ENCODE measurements at regions not wholly inside any gene's neighbourhood (a gene's known extent, or its start where the extent isn't known, plus 50 kb on each side); places are given as distances from the start of the nearest gene placed in this dataset.

DNA sequence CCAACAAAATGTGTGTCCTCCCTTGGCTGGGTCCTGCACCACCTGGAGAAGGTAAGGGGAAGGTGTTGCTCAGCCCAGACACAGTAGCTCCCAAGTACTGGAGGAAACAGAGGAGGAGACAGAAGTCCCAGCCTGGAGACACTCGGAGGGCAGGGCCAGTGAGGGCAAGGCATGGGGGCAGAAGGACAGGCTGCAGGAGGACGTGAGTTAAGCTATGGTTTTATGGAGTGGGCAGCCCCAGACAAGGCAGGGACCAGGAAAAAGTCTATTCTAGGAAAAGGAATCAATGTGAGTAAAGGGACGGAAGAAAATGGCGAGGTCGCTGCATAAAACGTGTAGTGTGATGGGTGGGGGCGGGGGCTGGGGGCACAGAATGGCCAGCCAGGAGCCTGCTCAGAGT, 210.1 kb upstream of the DIO3 start:
- DNase-seq (ENCODE audit: low spot score), result no peak
- no peak overlapping the region for H3K27ac ChIP-seq
- TF ChIP-seq, protein P1, sequence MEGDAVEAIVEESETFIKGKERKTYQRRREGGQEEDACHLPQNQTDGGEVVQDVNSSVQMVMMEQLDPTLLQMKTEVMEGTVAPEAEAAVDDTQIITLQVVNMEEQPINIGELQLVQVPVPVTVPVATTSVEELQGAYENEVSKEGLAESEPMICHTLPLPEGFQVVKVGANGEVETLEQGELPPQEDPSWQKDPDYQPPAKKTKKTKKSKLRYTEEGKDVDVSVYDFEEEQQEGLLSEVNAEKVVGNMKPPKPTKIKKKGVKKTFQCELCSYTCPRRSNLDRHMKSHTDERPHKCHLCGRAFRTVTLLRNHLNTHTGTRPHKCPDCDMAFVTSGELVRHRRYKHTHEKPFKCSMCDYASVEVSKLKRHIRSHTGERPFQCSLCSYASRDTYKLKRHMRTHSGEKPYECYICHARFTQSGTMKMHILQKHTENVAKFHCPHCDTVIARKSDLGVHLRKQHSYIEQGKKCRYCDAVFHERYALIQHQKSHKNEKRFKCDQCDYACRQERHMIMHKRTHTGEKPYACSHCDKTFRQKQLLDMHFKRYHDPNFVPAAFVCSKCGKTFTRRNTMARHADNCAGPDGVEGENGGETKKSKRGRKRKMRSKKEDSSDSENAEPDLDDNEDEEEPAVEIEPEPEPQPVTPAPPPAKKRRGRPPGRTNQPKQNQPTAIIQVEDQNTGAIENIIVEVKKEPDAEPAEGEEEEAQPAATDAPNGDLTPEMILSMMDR (conservative IDR thresholded peaks at IDR 0.05; ENCODE audit: low read depth), result no peak
- POLR2A ChIA-PET (ENCODE audit: low non-redundant PET), result no interaction called here
- CTCF ChIA-PET, result no interaction called here

DNA sequence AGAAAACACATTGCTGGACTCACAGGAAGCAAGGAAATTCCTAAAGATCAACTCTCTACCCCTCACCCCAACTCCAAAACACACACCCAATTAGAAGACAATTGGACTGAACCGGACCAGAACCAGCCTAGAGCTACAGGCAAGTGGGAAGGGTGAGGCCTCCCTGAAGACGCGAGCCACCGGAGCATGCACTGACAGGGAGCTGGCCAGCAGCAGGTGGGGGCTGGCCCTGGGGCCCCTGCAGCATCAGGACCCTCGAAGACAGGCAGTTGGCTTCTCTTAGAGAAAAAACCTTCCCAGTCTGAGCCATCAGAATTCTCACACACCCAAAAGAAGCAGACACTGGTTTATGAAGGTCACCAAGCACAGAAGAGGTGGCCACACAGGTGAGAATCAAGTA, 209.5 kb upstream of the DIO3 start:
- ChIA-PET POLR2A (ENCODE audit: low non-redundant PET) (no interaction called here), CTCF (no interaction called here)
- no peak overlapping the region for H3K27ac ChIP-seq
- DNase-seq (ENCODE audit: low spot score), result no peak
- TF ChIP-seq, protein P1 (conservative IDR thresholded peaks at IDR 0.05; ENCODE audit: low read depth), result no peak

DNA sequence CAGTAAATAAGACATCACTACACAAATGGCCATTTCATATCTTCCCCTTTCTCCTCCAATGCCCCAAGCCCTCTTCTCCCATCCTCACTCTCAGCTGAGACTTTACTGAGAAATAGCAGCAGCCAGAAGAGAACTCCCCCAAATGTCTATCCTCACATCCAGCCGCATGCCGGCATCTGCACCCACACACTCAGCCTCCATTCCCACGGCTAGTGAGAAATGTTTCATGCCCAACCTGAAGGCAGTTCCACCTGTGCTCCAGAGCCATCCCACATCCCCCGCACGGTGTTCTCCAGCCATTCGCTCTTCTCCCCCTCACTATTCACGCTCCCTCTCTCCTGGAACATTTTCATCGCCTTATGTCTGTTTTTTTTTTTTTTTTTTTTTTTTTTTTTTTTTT, 208.7 kb upstream of the DIO3 start:
- DNase-seq (ENCODE audit: low spot score), result no peak
- TF ChIP-seq, protein P1 (conservative IDR thresholded peaks at IDR 0.05; ENCODE audit: low read depth), result no peak
- ChIA-PET CTCF (interaction anchor here (0.6 kb wide), 1 partner anchor 968 kb away, joined by 3 read pairs; no protein-coding TSS in a partner anchor), POLR2A (ENCODE audit: low non-redundant PET) (no interaction called here)
- no peak overlapping the region for H3K27ac ChIP-seq

GRCh38 chr14:101353422-101353821, 207.9 kb upstream of the DIO3 start:
- CTCF ChIA-PET, result no interaction called here
- POLR2A ChIA-PET (ENCODE audit: low non-redundant PET), result no interaction called here
- DNase-seq (ENCODE audit: low spot score), result no peak

GRCh38 chr14:101354726-101355125, 206.6 kb upstream of the DIO3 start:
- CTCF ChIA-PET, result no interaction called here
- DNase-seq (ENCODE audit: low spot score), result no peak
- POLR2A ChIA-PET (ENCODE audit: low non-redundant PET), result no interaction called here
- no peak overlapping the region for H3K27ac ChIP-seq
- TF ChIP-seq, protein P1 (conservative IDR thresholded peaks at IDR 0.05; ENCODE audit: low read depth), result no peak

More at GRCh38 chr14:101353422-101353821, 207.9 kb upstream of the DIO3 start:
- no peak overlapping the region for H3K27ac ChIP-seq
- TF ChIP-seq, protein P1 (conservative IDR thresholded peaks at IDR 0.05; ENCODE audit: low read depth), result no peak

DNA sequence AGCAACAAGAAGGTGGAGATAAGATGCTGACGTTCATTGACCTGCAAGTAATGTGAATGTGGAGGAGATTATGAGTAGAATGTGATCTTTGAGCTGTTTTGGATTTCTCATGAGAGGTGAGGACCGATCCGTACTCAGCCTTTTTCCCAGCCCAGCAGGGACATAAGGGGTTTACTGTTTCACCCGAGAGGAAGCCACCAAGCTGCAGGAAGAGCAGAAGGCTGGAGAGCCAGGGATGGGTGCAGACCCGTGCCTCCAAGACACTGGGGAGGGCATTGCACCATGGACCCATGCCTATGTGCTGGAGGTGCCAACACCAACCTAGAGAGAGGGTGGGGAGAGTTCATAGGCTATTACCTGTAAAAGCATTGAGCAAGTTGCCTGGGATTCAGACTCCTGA, 206.0 kb upstream of the DIO3 start:
- POLR2A ChIA-PET (ENCODE audit: low non-redundant PET), result no interaction called here
- TF ChIP-seq, protein P1 (conservative IDR thresholded peaks at IDR 0.05; ENCODE audit: low read depth), result no peak
- CTCF ChIA-PET, result no interaction called here
- no peak overlapping the region for H3K27ac ChIP-seq
- DNase-seq (ENCODE audit: low spot score), result no peak

DNA sequence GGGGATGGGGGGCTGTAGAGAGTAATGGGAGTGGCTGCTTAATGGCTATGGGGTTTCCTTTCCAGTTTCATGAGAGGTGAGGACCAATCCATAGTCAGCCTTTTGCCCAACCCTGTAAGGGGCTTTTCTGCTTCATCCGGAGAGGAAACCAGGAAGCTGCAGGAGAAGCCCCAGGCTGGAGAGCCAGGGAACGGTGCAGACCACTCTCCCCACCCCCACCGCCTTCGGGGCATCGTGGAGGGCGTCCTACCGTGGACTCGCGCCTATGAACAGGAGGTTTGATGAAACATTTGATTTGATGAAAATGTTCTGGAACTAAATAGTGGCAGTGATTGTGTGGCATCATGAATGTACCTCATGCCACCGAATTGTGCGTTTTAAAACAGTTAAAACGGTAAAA, 204.3 kb upstream of the DIO3 start:
- ChIA-PET POLR2A (ENCODE audit: low non-redundant PET) (no interaction called here), CTCF (no interaction called here)
- H3K27ac ChIP-seq, result no peak overlapping the region
- no peak for DNase-seq (ENCODE audit: low spot score)
- TF ChIP-seq, protein P1 (conservative IDR thresholded peaks at IDR 0.05; ENCODE audit: low read depth), result no peak

All from RWPE1 (cell line).